ENCODE measurements at regions not wholly inside any gene's neighbourhood (a gene's known extent, or its start where the extent isn't known, plus 50 kb on each side); places are given as distances from the start of the nearest gene placed in this dataset.

GRCh38 chr5:8807636-8808035 is 738.2 kb downstream of the SEMA5A start:
- H4K5ac ChIP-seq (ENCODE audit: insufficient read length, low read depth, low read length): no peak overlapping the region
- no peaks in the 10 kb centered on the region for H3K79me1 ChIP-seq (ENCODE audit: low read depth, low read length)
- H2BK15ac ChIP-seq (ENCODE audit: low read length): no peak overlapping the region
- no peak overlapping the region for H2BK20ac ChIP-seq (ENCODE audit: low read length)
- H3K27ac ChIP-seq (ENCODE audit: low read depth, low read length): no peak overlapping the region
- no peaks in the 10 kb centered on the region for H3K23me2 ChIP-seq (ENCODE audit: low read depth, low read length)
- H4K20me1 ChIP-seq (replicated peaks in 1 of 2; ENCODE audit: control insufficient read depth in 1 of 2, insufficient read depth in 2 of 2, low read length in 2 of 2): no peaks in the 10 kb centered on the region
- H2BK12ac ChIP-seq (ENCODE audit: low read depth, low read length): no peak overlapping the region
- H2AFZ ChIP-seq (ENCODE audit: low read length): no peak overlapping the region
- DNase-seq (ENCODE audit: low read depth in 1 of 2, low spot score in 2 of 2) (no peak), FAIRE-seq (no peak)
- H3K4ac ChIP-seq (replicated peaks; ENCODE audit: insufficient read length, low read depth, low read length): no peak overlapping the region
- H3K79me2 ChIP-seq (ENCODE audit: control insufficient read depth in 1 of 2, insufficient read depth in 2 of 2, low read length in 2 of 2): no peaks in the 10 kb centered on the region
- POLR2A ChIA-PET (ENCODE audit: partially characterized antibody): no interaction called here
- no peaks in the 10 kb centered on the region for H3K36me3 ChIP-seq (ENCODE audit: control insufficient read depth in 2 of 4, insufficient read depth in 4 of 4, low read length in 3 of 4)
- H3K9me3 ChIP-seq (ENCODE audit: insufficient read depth in 2 of 2, low read depth in 1 of 2, low read length in 1 of 2): peaks cover 14 to 16% of the 10 kb centered on the region in 2 experiments
- H3K4me2 ChIP-seq (ENCODE audit: insufficient read depth in 1 of 2, low read depth in 2 of 2, low read length in 2 of 2): no peak overlapping the region
- no peak overlapping the region for H3K14ac ChIP-seq (ENCODE audit: insufficient read length)
- no peak overlapping the region for H4K8ac ChIP-seq (ENCODE audit: extremely low read depth, insufficient read depth, low read length)
- no peak overlapping the region for H3K18ac ChIP-seq (ENCODE audit: extremely low read depth, low read length)
- H3K27me3 ChIP-seq (replicated peaks in 1 of 4; ENCODE audit: control insufficient read depth in 3 of 4, extremely low read depth in 1 of 4, insufficient read depth in 3 of 4, low read length in 3 of 4): no peaks in the 10 kb centered on the region
- H2BK5ac ChIP-seq (ENCODE audit: low read depth, low read length): no peak overlapping the region
- no peak overlapping the region for H3K56ac ChIP-seq (replicated peaks; ENCODE audit: insufficient read length, low read depth, low read length)
- no peak overlapping the region for H2BK120ac ChIP-seq (replicated peaks; ENCODE audit: low read depth, low read length)
- WGBS, 2 experiments (ENCODE audit: extremely low coverage in 1 of 2, insufficient coverage in 1 of 2, insufficient read length in 1 of 2, insufficient replicate concordance in 2 of 2, low coverage in 1 of 2, low lambda C conversion rate in 2 of 2, missing lambda C conversion rate in 1 of 2): 64% methylated on average over 3 of the region's 3 CpGs; no CpG with 5 or more reads in 1 of the 2 experiments
- CTCF ChIA-PET (ENCODE audit: partially characterized antibody): no interaction called here
- H3K9ac ChIP-seq (replicated peaks in 1 of 4; ENCODE audit: extremely low read depth in 1 of 4, low read depth in 3 of 4, low read length in 3 of 4): no peak overlapping the region
- H3K4me3 ChIP-seq (ENCODE audit: extremely low read depth in 1 of 4, insufficient read depth in 2 of 4, low read depth in 3 of 4, low read length in 4 of 4): no peak overlapping the region
- no peak for TF ChIP-seq CBX5 (IDR thresholded peaks at IDR 0.05; ENCODE audit: low read depth, low read length)
- no peak for TF ChIP-seq EZH2 (IDR thresholded peaks at IDR 0.05; ENCODE audit: low read depth, low read length, severe bottlenecking)
- no peak for TF ChIP-seq PHF8 (conservative IDR thresholded peaks at IDR 0.05; ENCODE audit: low read depth, low read length)
- no peak for TF ChIP-seq SIN3A (conservative IDR thresholded peaks at IDR 0.05 in 1 of 2, IDR thresholded peaks at IDR 0.05 in 1 of 2; ENCODE audit: low read depth in 1 of 2, low read length in 2 of 2)
- no peak for TF ChIP-seq BACH1 (IDR thresholded peaks at IDR 0.05; ENCODE audit: low read length)
- no peak for TF ChIP-seq FOSL1 (IDR thresholded peaks at IDR 0.05; ENCODE audit: insufficient read depth, low read depth, low read length)
- no peak for TF ChIP-seq HDAC6 (IDR thresholded peaks at IDR 0.05; ENCODE audit: low read depth, low read length)
- no peak for TF ChIP-seq SP1 (IDR thresholded peaks at IDR 0.05; ENCODE audit: low read depth, low read length)
- no peak for TF ChIP-seq CTCF (IDR thresholded peaks at IDR 0.05; ENCODE audit: control extremely low read depth in 1 of 3, insufficient read depth in 1 of 3, low read depth in 1 of 3, low read length in 3 of 3)
- TF ChIP-seq CEBPB (IDR thresholded peaks at IDR 0.05; ENCODE audit: low read depth, low read length): no peak
- TF ChIP-seq CHD1 (IDR thresholded peaks at IDR 0.05; ENCODE audit: low read depth, low read length): no peak
- TF ChIP-seq SIX5 (IDR thresholded peaks at IDR 0.05; ENCODE audit: low read depth, low read length): no peak
- TF ChIP-seq MAX (IDR thresholded peaks at IDR 0.05): no peak
- no peak overlapping the region for H2AK5ac ChIP-seq (ENCODE audit: low read depth, low read length)
- no peak overlapping the region for H4K91ac ChIP-seq (replicated peaks; ENCODE audit: insufficient read length, low read length)
- H3K23ac ChIP-seq (ENCODE audit: insufficient read length): no peak overlapping the region
- H3K4me1 ChIP-seq (replicated peaks in 1 of 4; ENCODE audit: control insufficient read depth in 3 of 4, insufficient read depth in 4 of 4, low read length in 3 of 4): no peaks in the 10 kb centered on the region

Measured in H1 (cell line).